ENCODE measurements at regions not wholly inside any gene's neighbourhood (a gene's known extent, or its start where the extent isn't known, plus 50 kb on each side); places are given as distances from the start of the nearest gene placed in this dataset.

GRCh38 chr6:119957195-119957594, 607.6 kb upstream of the MAN1A1 start:
- TF ChIP-seq POLR2A (IDR thresholded peaks at IDR 0.05; ENCODE audit: insufficient read depth in 1 of 2, low read depth in 2 of 2, low read length in 2 of 2) (no peak), ZNF235 (CRISPR knock-in tag; IDR thresholded peaks at IDR 0.05; ENCODE audit: borderline replicate concordance) (no peak), YY1 (IDR thresholded peaks at IDR 0.05; ENCODE audit: insufficient read depth, insufficient replicate concordance, low read depth, low read length) (no peak), EZH2 (conservative IDR thresholded peaks at IDR 0.05; ENCODE audit: low read depth, low read length) (no peak), NONO (IDR thresholded peaks at IDR 0.05) (no peak), NONO (CRISPR knock-in tag; conservative IDR thresholded peaks at IDR 0.05) (no peak), HDAC2 (CRISPR knock-in tag; IDR thresholded peaks at IDR 0.05) (no peak), FOSL1 (CRISPR knock-in tag; IDR thresholded peaks at IDR 0.05; ENCODE audit: borderline replicate concordance) (no peak), CBX2 (IDR thresholded peaks at IDR 0.05; ENCODE audit: low read depth, low read length) (no peak), CBX2 (CRISPR knock-in tag; IDR thresholded peaks at IDR 0.05; ENCODE audit: low read depth) (no peak), UBTF (CRISPR knock-in tag; IDR thresholded peaks at IDR 0.05) (no peak), TCF12 (IDR thresholded peaks at IDR 0.05) (no peak), TCF12 (CRISPR knock-in tag; IDR thresholded peaks at IDR 0.05) (no peak), PHF8 (CRISPR knock-in tag; IDR thresholded peaks at IDR 0.05) (no peak)
- TF ChIP-seq, protein P1, sequence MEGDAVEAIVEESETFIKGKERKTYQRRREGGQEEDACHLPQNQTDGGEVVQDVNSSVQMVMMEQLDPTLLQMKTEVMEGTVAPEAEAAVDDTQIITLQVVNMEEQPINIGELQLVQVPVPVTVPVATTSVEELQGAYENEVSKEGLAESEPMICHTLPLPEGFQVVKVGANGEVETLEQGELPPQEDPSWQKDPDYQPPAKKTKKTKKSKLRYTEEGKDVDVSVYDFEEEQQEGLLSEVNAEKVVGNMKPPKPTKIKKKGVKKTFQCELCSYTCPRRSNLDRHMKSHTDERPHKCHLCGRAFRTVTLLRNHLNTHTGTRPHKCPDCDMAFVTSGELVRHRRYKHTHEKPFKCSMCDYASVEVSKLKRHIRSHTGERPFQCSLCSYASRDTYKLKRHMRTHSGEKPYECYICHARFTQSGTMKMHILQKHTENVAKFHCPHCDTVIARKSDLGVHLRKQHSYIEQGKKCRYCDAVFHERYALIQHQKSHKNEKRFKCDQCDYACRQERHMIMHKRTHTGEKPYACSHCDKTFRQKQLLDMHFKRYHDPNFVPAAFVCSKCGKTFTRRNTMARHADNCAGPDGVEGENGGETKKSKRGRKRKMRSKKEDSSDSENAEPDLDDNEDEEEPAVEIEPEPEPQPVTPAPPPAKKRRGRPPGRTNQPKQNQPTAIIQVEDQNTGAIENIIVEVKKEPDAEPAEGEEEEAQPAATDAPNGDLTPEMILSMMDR (CRISPR knock-in tag; IDR thresholded peaks at IDR 0.05): no peak
- TF ChIP-seq, protein P2, sequence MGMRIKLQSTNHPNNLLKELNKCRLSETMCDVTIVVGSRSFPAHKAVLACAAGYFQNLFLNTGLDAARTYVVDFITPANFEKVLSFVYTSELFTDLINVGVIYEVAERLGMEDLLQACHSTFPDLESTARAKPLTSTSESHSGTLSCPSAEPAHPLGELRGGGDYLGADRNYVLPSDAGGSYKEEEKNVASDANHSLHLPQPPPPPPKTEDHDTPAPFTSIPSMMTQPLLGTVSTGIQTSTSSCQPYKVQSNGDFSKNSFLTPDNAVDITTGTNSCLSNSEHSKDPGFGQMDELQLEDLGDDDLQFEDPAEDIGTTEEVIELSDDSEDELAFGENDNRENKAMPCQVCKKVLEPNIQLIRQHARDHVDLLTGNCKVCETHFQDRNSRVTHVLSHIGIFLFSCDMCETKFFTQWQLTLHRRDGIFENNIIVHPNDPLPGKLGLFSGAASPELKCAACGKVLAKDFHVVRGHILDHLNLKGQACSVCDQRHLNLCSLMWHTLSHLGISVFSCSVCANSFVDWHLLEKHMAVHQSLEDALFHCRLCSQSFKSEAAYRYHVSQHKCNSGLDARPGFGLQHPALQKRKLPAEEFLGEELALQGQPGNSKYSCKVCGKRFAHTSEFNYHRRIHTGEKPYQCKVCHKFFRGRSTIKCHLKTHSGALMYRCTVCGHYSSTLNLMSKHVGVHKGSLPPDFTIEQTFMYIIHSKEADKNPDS (CRISPR knock-in tag; IDR thresholded peaks at IDR 0.05): no peak
